ENCODE measurements at regions not wholly inside any gene's neighbourhood (a gene's known extent, or its start where the extent isn't known, plus 50 kb on each side); places are given as distances from the start of the nearest gene placed in this dataset.
"Not testable (repeated sequence)": the region's sequence is repeated elsewhere in the genome, so short reads cannot be mapped to it uniquely, and the experiment has no call there.

DNA sequence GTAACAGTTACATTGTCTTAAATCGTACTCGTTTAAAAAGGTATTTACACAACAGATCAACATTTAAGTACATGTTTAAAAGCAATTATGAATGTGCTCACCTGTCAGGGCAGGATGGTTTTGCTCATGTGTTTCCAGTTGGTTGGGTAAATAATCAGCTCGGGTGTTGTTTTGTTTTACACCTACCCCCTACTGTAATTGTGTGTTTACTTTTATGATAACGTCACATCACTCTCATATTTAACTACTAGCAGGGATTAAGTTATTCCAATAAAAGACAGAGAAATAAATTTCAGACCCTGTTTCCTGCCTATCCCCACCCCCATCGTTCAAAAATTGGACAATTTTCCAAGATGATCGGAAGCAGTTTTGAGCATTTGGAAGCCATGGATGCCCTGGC, 390.2 kb downstream of the SEC14L1 start:
- ATAC-seq: no peak
- intact Hi-C loops (cut with micrococcal nuclease): no loop called here
- Mint-ChIP-seq H3K4me1 (peaks cover 0 to 14% (median 6%) of the 10 kb centered on the region in 7 donors), H3K27me3 (peaks cover 4 to 41% (median 8%) of the 10 kb centered on the region in 5 donors), H3K4me3 (no peak overlapping the region), H3K36me3 (peaks cover 0 to 5% (median 4%) of the 10 kb centered on the region in 5 donors), H3K9me3 (peaks cover 0 to 10% (median 4%) of the 10 kb centered on the region in 11 donors), H3K27ac (no peak overlapping the region)
- H3K4me1 ChIP-seq (ENCODE audit: control insufficient read depth in 2 of 2, insufficient read depth in 2 of 2, low read length in 2 of 2): no peaks in the 10 kb centered on the region
- H3K27me3 ChIP-seq (ENCODE audit: control insufficient read depth in 2 of 2, insufficient read depth in 2 of 2, low read length in 2 of 2): no peaks in the 10 kb centered on the region
- H3K27ac ChIP-seq (ENCODE audit: low read depth, low read length): no peak overlapping the region
- H3K4me3 ChIP-seq (ENCODE audit: low read length): no peak overlapping the region
- no peaks in the 10 kb centered on the region for H3K9me3 ChIP-seq (ENCODE audit: control insufficient read depth in 2 of 3, low read length in 3 of 3)
- ChIA-PET POLR2A (no interaction called here), CTCF (no interaction called here)
- no peaks in the 10 kb centered on the region for H3K36me3 ChIP-seq (ENCODE audit: control insufficient read depth in 2 of 3, insufficient read depth in 3 of 3, low read length in 3 of 3)
- DNase-seq: no peak

DNA sequence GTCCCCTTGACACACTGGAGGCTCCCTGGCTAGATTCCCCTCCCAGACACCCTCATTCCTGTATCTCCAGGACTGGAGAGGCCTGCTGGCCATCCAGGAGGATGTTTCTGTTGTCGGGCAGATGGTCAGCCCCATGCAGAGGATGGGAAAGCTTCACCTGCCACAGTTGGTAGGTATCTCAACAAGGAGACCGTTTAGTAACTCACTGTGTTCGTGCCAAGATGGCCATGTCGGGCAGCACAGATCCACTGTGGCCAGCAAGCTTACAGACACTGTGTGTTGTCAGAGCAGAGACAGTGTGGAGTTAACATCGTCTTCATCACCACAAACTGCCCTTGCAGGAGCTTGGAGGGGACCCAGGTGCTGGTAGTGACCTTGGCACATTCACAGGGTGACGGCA, 390.9 kb downstream of the SEC14L1 start:
- no peaks in the 10 kb centered on the region for H3K4me1 ChIP-seq (ENCODE audit: control insufficient read depth in 2 of 2, insufficient read depth in 2 of 2, low read length in 2 of 2)
- H3K27me3 ChIP-seq (ENCODE audit: control insufficient read depth in 2 of 2, insufficient read depth in 2 of 2, low read length in 2 of 2): no peaks in the 10 kb centered on the region
- H3K4me1 Mint-ChIP-seq: peaks cover 0 to 14% (median 6%) of the 10 kb centered on the region in 7 donors
- ATAC-seq: no peak
- H3K9me3 ChIP-seq (ENCODE audit: control insufficient read depth in 2 of 3, low read length in 3 of 3): no peaks in the 10 kb centered on the region
- no peak overlapping the region for H3K27ac ChIP-seq (ENCODE audit: low read depth, low read length)
- peaks cover 4 to 42% (median 8%) of the 10 kb centered on the region in 5 donors for H3K27me3 Mint-ChIP-seq
- peaks cover 0 to 10% (median 4%) of the 10 kb centered on the region in 11 donors for H3K9me3 Mint-ChIP-seq
- intact Hi-C loops (cut with micrococcal nuclease): no loop called here
- H3K36me3 ChIP-seq (ENCODE audit: control insufficient read depth in 2 of 3, insufficient read depth in 3 of 3, low read length in 3 of 3): no peaks in the 10 kb centered on the region
- CTCF ChIA-PET: no interaction called here
- POLR2A ChIA-PET: no interaction called here
- no peak overlapping the region for H3K27ac Mint-ChIP-seq
- H3K4me3 Mint-ChIP-seq: no peak overlapping the region
- no peak for DNase-seq
- H3K4me3 ChIP-seq (ENCODE audit: low read length): no peak overlapping the region
- peaks cover 0 to 5% (median 4%) of the 10 kb centered on the region in 5 donors for H3K36me3 Mint-ChIP-seq

DNA sequence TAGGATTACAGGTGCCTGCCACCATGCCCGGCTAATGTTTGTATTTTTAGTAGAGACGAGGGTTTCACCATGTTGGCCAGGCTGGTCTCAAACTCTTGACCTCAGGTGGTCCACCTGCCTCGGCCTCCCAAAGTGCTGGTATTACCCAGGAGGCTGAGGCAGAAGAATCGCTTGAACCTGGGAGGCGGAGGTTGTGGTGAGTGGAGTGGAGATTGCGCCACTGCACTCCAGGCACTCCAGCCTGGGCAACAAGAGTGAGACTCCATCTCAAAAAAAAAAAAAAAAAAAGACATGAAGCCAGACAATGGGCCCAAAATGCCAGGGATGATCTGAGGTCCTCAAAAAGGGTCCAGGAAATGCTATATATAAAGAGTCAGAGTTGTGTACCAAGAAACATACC, 392.9 kb downstream of the SEC14L1 start:
- H3K9me3 Mint-ChIP-seq: peaks cover 0 to 10% (median 4%) of the 10 kb centered on the region in 11 donors
- not testable (repeated sequence) for ATAC-seq, H3K36me3 Mint-ChIP-seq

DNA sequence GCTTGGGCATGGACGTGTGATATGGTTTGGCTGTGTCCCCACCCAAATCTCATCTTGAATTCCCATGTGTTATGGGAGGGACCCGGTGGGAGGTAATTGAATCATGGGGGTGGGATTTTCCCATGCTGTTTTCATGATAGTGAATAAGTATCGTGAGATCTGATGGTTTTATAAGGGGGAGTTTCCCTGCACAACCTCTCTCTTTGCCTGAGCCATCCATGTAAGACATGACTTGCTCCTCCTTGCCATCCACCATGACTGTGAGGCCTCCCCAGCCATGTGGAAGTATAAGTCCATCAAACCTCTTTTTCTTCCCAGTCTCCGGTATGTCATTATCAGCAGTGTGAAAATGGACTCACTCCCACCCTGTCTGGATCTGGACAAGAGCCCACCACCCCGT, 393.4 kb downstream of the SEC14L1 start:
- Mint-ChIP-seq H3K27ac (no peak overlapping the region), H3K9me3 (peaks cover 0 to 10% (median 4%) of the 10 kb centered on the region in 11 donors), H3K4me1 (peaks cover 0 to 12% (median 4%) of the 10 kb centered on the region in 7 donors), H3K27me3 (peaks cover 0 to 41% (median 7%) of the 10 kb centered on the region in 5 donors), H3K36me3 (peaks cover 0 to 5% (median 4%) of the 10 kb centered on the region in 5 donors), H3K4me3 (no peak overlapping the region)
- no peaks in the 10 kb centered on the region for H3K9me3 ChIP-seq (ENCODE audit: control insufficient read depth in 2 of 3, low read length in 3 of 3)
- H3K36me3 ChIP-seq (ENCODE audit: control insufficient read depth in 2 of 3, insufficient read depth in 3 of 3, low read length in 3 of 3): no peaks in the 10 kb centered on the region
- DNase-seq (no peak), ATAC-seq (no peak)
- ChIA-PET POLR2A (no interaction called here), CTCF (no interaction called here)
- H3K4me1 ChIP-seq (ENCODE audit: control insufficient read depth in 2 of 2, insufficient read depth in 2 of 2, low read length in 2 of 2): no peaks in the 10 kb centered on the region
- no peak overlapping the region for H3K4me3 ChIP-seq (ENCODE audit: low read length)
- intact Hi-C loops (cut with micrococcal nuclease): no loop called here
- H3K27ac ChIP-seq (ENCODE audit: low read depth, low read length): no peak overlapping the region
- H3K27me3 ChIP-seq (ENCODE audit: control insufficient read depth in 2 of 2, insufficient read depth in 2 of 2, low read length in 2 of 2): no peaks in the 10 kb centered on the region

More for the DNA sequence above, 392.9 kb downstream of the SEC14L1 start:
- H3K4me3 ChIP-seq (ENCODE audit: low read length); CTCF ChIA-PET; POLR2A ChIA-PET; DNase-seq; intact Hi-C loops (cut with micrococcal nuclease); H3K4me3 Mint-ChIP-seq; H3K27me3 ChIP-seq (ENCODE audit: control insufficient read depth in 2 of 2, insufficient read depth in 2 of 2, low read length in 2 of 2); H3K4me1 ChIP-seq (ENCODE audit: control insufficient read depth in 2 of 2, insufficient read depth in 2 of 2, low read length in 2 of 2); H3K27ac ChIP-seq (ENCODE audit: low read depth, low read length); H3K36me3 ChIP-seq (ENCODE audit: control insufficient read depth in 2 of 3, insufficient read depth in 3 of 3, low read length in 3 of 3); H3K9me3 ChIP-seq (ENCODE audit: control insufficient read depth in 2 of 3, low read length in 3 of 3); H3K27ac Mint-ChIP-seq: not testable (repeated sequence)
- H3K4me1 Mint-ChIP-seq: peaks cover 0 to 12% (median 4%) of the 10 kb centered on the region in 7 donors
- H3K27me3 Mint-ChIP-seq: peaks cover 0 to 40% (median 7%) of the 10 kb centered on the region in 5 donors

DNA sequence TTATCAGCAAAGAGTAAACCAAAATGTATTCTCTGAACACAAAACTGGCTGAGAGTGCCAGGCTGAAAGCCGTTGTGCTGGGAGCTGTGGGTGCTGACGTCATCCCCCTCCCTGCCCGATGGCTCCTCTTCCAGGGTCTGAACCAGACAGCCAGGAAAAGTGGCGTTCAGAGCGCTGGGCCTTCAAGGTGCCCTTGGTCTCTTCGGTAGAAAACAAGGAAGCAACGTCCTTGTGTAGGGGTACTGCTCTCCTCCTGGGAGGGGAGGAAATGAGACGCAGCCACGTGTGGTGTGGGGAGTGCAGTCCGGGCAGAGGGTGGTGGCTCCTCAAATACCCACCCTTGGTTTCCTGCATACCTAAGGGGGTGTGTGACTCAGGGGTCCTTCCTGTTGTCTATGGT, 394.7 kb downstream of the SEC14L1 start:
- peaks cover 0 to 10% (median 4%) of the 10 kb centered on the region in 11 donors for H3K9me3 Mint-ChIP-seq
- Histone ChIP-seq H3K4me1 (ENCODE audit: control insufficient read depth in 2 of 2, insufficient read depth in 2 of 2, low read length in 2 of 2) (no peaks in the 10 kb centered on the region), H3K27ac (ENCODE audit: low read depth, low read length) (no peak overlapping the region), H3K36me3 (ENCODE audit: control insufficient read depth in 2 of 3, insufficient read depth in 3 of 3, low read length in 3 of 3) (no peaks in the 10 kb centered on the region), H3K4me3 (ENCODE audit: low read length) (no peak overlapping the region), H3K9me3 (ENCODE audit: control insufficient read depth in 2 of 3, low read length in 3 of 3) (no peaks in the 10 kb centered on the region), H3K27me3 (ENCODE audit: control insufficient read depth in 2 of 2, insufficient read depth in 2 of 2, low read length in 2 of 2) (no peaks in the 10 kb centered on the region)
- POLR2A ChIA-PET: no interaction called here
- H3K36me3 Mint-ChIP-seq: peaks cover 0 to 5% (median 4%) of the 10 kb centered on the region in 5 donors
- DNase-seq: no peak
- peaks cover 0 to 12% (median 4%) of the 10 kb centered on the region in 7 donors for H3K4me1 Mint-ChIP-seq
- no peak for ATAC-seq
- CTCF ChIA-PET: no interaction called here
- no peak overlapping the region for H3K4me3 Mint-ChIP-seq
- no peak overlapping the region for H3K27ac Mint-ChIP-seq
- intact Hi-C loops (cut with micrococcal nuclease): no loop called here
- peaks cover 0 to 40% (median 5%) of the 10 kb centered on the region in 5 donors for H3K27me3 Mint-ChIP-seq

DNA sequence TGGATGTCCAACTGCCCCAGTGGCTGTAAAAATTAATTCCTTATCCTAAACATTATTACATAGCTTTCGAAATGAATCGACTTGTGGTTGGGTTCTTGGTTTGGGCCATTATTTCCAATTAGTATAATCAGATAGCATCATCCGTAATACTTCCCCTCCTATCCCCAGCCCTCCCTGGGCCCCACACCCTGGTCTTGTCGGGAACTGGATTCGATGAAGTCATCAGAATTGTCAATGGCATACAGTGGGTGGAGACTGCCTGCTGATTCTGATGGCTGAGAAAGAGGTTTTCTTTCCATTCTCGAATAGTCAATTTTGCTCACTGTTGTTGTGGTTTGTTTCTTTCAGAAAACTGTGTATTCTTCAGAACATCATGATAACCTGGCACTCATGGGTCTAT, 395.1 kb downstream of the SEC14L1 start:
- ATAC-seq (no peak), DNase-seq (no peak)
- H3K36me3 Mint-ChIP-seq: peaks cover 0 to 5% (median 4%) of the 10 kb centered on the region in 5 donors
- no peaks in the 10 kb centered on the region for H3K36me3 ChIP-seq (ENCODE audit: control insufficient read depth in 2 of 3, insufficient read depth in 3 of 3, low read length in 3 of 3)
- no peak overlapping the region for H3K4me3 ChIP-seq (ENCODE audit: low read length)
- H3K4me3 Mint-ChIP-seq: no peak overlapping the region
- peaks cover 0 to 36% (median 5%) of the 10 kb centered on the region in 5 donors for H3K27me3 Mint-ChIP-seq
- ChIA-PET CTCF (no interaction called here), POLR2A (no interaction called here)
- intact Hi-C loops (cut with micrococcal nuclease): no loop called here
- H3K4me1 Mint-ChIP-seq: peaks cover 0 to 12% (median 4%) of the 10 kb centered on the region in 7 donors
- peaks cover 0 to 10% (median 4%) of the 10 kb centered on the region in 11 donors for H3K9me3 Mint-ChIP-seq
- H3K27me3 ChIP-seq (ENCODE audit: control insufficient read depth in 2 of 2, insufficient read depth in 2 of 2, low read length in 2 of 2): no peaks in the 10 kb centered on the region
- no peak overlapping the region for H3K27ac Mint-ChIP-seq
- no peak overlapping the region for H3K27ac ChIP-seq (ENCODE audit: low read depth, low read length)
- H3K4me1 ChIP-seq (ENCODE audit: control insufficient read depth in 2 of 2, insufficient read depth in 2 of 2, low read length in 2 of 2): no peaks in the 10 kb centered on the region
- H3K9me3 ChIP-seq (ENCODE audit: control insufficient read depth in 2 of 3, low read length in 3 of 3): no peaks in the 10 kb centered on the region

DNA sequence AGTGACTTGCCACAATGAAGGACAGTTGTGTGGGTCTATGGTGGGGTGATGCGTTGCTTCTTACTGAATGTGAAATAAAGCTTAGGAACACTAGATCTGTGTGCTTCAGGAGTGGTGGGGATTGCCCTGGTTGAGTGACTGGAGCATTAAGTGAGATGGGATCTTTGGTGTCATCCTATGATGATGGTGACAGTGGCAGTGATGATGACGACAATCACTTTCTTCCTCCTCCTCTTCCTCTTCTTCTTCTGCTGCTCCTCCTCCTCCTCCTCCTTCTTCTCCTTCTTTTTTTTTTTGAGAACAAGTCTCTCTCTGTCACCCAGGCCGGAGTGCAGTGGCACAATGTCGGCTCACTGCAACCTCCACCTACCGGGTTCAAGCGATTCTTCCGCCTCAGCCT, 396.8 kb downstream of the SEC14L1 start:
- Histone ChIP-seq H3K9me3 (ENCODE audit: control insufficient read depth in 2 of 3, low read length in 3 of 3) (no peaks in the 10 kb centered on the region), H3K27ac (ENCODE audit: low read depth, low read length) (no peak overlapping the region), H3K27me3 (ENCODE audit: control insufficient read depth in 2 of 2, insufficient read depth in 2 of 2, low read length in 2 of 2) (no peaks in the 10 kb centered on the region), H3K4me1 (ENCODE audit: control insufficient read depth in 2 of 2, insufficient read depth in 2 of 2, low read length in 2 of 2) (peaks cover 0 to 1% of the 10 kb centered on the region in 2 donors), H3K4me3 (ENCODE audit: low read length) (no peak overlapping the region), H3K36me3 (ENCODE audit: control insufficient read depth in 2 of 3, insufficient read depth in 3 of 3, low read length in 3 of 3) (no peaks in the 10 kb centered on the region)
- peaks cover 0 to 10% (median 4%) of the 10 kb centered on the region in 11 donors for H3K9me3 Mint-ChIP-seq
- no peak overlapping the region for H3K4me3 Mint-ChIP-seq
- ATAC-seq (no peak), DNase-seq (no peak)
- ChIA-PET POLR2A (interaction anchor here (0.6 kb wide), 1 partner anchor 688 kb away, joined by 5 read pairs; no protein-coding TSS in a partner anchor), CTCF (no interaction called here)
- H3K36me3 Mint-ChIP-seq: peaks cover 0 to 5% (median 4%) of the 10 kb centered on the region in 5 donors
- H3K27ac Mint-ChIP-seq: peak overlapping the region in 2 of 9 donors; percentile 61 to 71
- H3K27me3 Mint-ChIP-seq: peaks cover 0 to 36% (median 5%) of the 10 kb centered on the region in 5 donors
- intact Hi-C loops (cut with micrococcal nuclease): no loop called here
- peaks cover 0 to 10% (median 4%) of the 10 kb centered on the region in 7 donors for H3K4me1 Mint-ChIP-seq
